IMR-90 (cell line): ENCODE measurements at regions not wholly inside any gene's neighbourhood (a gene's known extent, or its start where the extent isn't known, plus 50 kb on each side); places are given as distances from the start of the nearest gene placed in this dataset.

Experiments
- CEBPB ChIP-seq: IDR thresholded peaks from 2 replicates; pipeline ENCODE4 v1.6.1; 2012; ENCODE audit warnings: low read depth, low read length, improper control_type of control experiment
- CTCF ChIP-seq: conservative IDR thresholded peaks from 2 replicates; pipeline ENCODE4 v1.5.1; 2012; ENCODE audit warnings: mild to moderate bottlenecking, low read depth, low read length, improper control_type of control experiment
- FOS ChIP-seq: fragments of 150-350 bp; IDR thresholded peaks from 2 replicates; pipeline ENCODE4 v1.6.1; 2016; ENCODE audit warnings: low read depth, low read length
- MXI1 ChIP-seq: IDR thresholded peaks from 2 replicates; pipeline ENCODE4 v1.6.1; 2012; ENCODE audit warnings: low read depth, mild to moderate bottlenecking, low read length, moderate library complexity, borderline replicate concordance
- POLR2A ChIP-seq: IDR thresholded peaks from 2 replicates; pipeline ENCODE4 v1.6.1; 2012; ENCODE audit warnings: mild to moderate bottlenecking, low read depth, low read length
- RAD21 ChIP-seq: IDR thresholded peaks from 2 replicates; pipeline ENCODE4 v1.6.1; 2012; ENCODE audit warnings: low read length, improper control_type of control experiment
- RFX5 ChIP-seq: IDR thresholded peaks from 2 replicates; pipeline ENCODE4 v1.8.0; 2012; ENCODE audit warnings: low read depth, mild to moderate bottlenecking, low read length, moderate library complexity
- SMC3 ChIP-seq: fragments of 150-350 bp; IDR thresholded peaks from 2 replicates; pipeline ENCODE4 v1.6.1; 2016; ENCODE audit warnings: low read depth, mild to moderate bottlenecking, antibody characterized with exemption, low read length, moderate library complexity

GRCh38 chr5:20370061-20370460 lies 382.1 kb upstream of the CDH18 start:
- TF ChIP-seq CTCF (no peak), POLR2A (no peak), CEBPB (no peak), MXI1 (no peak), RAD21 (no peak), RFX5 (no peak), SMC3 (no peak), FOS (no peak)
